ENCODE measurements at regions not wholly inside any gene's neighbourhood (a gene's known extent, or its start where the extent isn't known, plus 50 kb on each side); places are given as distances from the start of the nearest gene placed in this dataset.

DNA sequence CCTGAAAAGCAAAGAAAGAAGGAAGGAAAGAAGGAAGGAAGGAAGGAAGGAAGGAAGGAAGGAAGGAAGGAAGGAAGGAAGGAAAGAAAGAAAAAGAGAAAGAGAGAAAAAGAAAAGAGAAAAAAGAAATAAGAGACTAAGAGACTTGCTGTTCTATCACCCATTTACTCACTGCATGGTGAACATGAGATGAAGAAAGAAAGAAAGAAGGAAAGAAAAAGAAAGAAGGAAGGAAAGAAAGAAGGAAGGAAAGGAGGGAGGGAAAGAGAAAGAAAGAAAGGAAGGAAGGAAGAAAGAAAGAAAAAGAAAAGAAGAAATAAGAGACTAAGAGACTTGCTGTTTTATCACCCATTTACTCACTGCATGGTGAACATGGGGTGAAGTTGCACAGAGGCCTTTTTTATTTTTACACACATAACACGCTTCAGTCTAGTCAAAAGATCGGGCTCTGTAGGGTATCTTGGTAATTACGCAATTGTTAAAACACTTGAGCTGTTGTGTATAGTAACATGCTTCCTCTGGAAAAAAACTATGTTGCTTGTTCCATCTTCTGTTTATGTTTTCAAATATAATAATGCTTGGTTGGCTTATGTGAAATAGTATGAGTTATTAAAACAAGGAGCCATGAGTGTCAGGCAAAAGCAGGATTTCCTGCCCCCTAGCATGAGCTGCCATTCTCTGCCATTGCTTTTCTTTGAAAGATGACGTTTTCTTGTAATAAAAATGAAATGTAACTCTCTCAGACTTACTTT, 119.3 kb upstream of the ZNF608 start:
- Histone ChIP-seq H3K9ac (ENCODE audit: insufficient read length, low read depth) (no peak overlapping the region), H3K4me1 (ENCODE audit: insufficient read depth, insufficient read length) (no peaks in the 10 kb centered on the region), H3K4me3 (ENCODE audit: insufficient read length, low read depth) (no peak overlapping the region), H3K27me3 (ENCODE audit: insufficient read depth, insufficient read length) (no peaks in the 10 kb centered on the region), H3K36me3 (ENCODE audit: insufficient read depth, insufficient read length, low read length) (no peaks in the 10 kb centered on the region), H3K9me3 (ENCODE audit: insufficient read depth, low read length) (no peaks in the 10 kb centered on the region)
- DNase-seq (ENCODE audit: low read depth, low spot score) = no peak
- TF ChIP-seq YY1 (IDR thresholded peaks at IDR 0.05; ENCODE audit: insufficient read depth, insufficient read length) (no peak), SUZ12 (IDR thresholded peaks at IDR 0.05; ENCODE audit: extremely low read depth, insufficient read depth, insufficient read length) (no peak), ZNF274 (IDR thresholded peaks at IDR 0.05; ENCODE audit: low read depth, low read length) (no peak)

GRCh38 chr5:124866355-124867136, 120.1 kb upstream of the ZNF608 start:
- DNase-seq (ENCODE audit: low read depth, low spot score) = no peak
- H3K27me3 ChIP-seq (ENCODE audit: insufficient read depth, insufficient read length) = no peaks in the 10 kb centered on the region
- TF ChIP-seq ZNF274 (IDR thresholded peaks at IDR 0.05; ENCODE audit: low read depth, low read length) = no peak
- no peak for TF ChIP-seq YY1 (IDR thresholded peaks at IDR 0.05; ENCODE audit: insufficient read depth, insufficient read length)
- no peak for TF ChIP-seq SUZ12 (IDR thresholded peaks at IDR 0.05; ENCODE audit: extremely low read depth, insufficient read depth, insufficient read length)
- no peak overlapping the region for H3K9ac ChIP-seq (ENCODE audit: insufficient read length, low read depth)
- no peaks in the 10 kb centered on the region for H3K36me3 ChIP-seq (ENCODE audit: insufficient read depth, insufficient read length, low read length)
- H3K4me1 ChIP-seq (ENCODE audit: insufficient read depth, insufficient read length) = no peaks in the 10 kb centered on the region
- no peaks in the 10 kb centered on the region for H3K9me3 ChIP-seq (ENCODE audit: insufficient read depth, low read length)
- no peak overlapping the region for H3K4me3 ChIP-seq (ENCODE audit: insufficient read length, low read depth)

DNA sequence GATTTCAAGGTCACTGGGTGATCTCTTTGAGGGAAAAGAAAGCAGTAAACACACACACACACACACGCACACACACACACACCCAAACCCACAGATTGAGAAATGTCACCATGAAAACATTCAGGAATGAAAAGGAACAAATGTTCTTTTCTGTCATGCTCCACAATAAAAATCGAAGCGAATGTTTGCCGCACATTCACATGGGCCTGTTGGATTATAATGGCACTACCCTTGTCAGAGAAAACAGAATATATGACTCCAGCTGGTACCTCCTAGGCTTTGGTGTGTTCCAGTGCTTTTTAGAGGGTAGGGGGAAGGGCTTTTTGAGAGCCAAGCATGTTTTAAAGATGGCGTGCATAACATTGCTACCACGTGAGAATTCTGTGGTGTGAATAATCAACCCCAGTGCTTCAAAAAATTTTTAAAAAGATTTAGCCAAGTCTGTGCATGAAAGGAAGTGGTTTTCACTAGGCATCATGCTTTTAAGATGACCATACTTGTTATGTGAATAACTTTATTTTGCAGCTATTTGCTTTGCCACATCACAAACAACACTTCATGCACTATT, 120.8 kb upstream of the ZNF608 start:
- no peaks in the 10 kb centered on the region for H3K4me1 ChIP-seq (ENCODE audit: insufficient read depth, insufficient read length)
- no peaks in the 10 kb centered on the region for H3K9me3 ChIP-seq (ENCODE audit: insufficient read depth, low read length)
- no peak for TF ChIP-seq YY1 (IDR thresholded peaks at IDR 0.05; ENCODE audit: insufficient read depth, insufficient read length)
- TF ChIP-seq ZNF274 (IDR thresholded peaks at IDR 0.05; ENCODE audit: low read depth, low read length) = no peak
- no peak for TF ChIP-seq SUZ12 (IDR thresholded peaks at IDR 0.05; ENCODE audit: extremely low read depth, insufficient read depth, insufficient read length)
- no peaks in the 10 kb centered on the region for H3K36me3 ChIP-seq (ENCODE audit: insufficient read depth, insufficient read length, low read length)
- no peak for DNase-seq (ENCODE audit: low read depth, low spot score)
- no peak overlapping the region for H3K9ac ChIP-seq (ENCODE audit: insufficient read length, low read depth)
- H3K4me3 ChIP-seq (ENCODE audit: insufficient read length, low read depth) = no peak overlapping the region
- no peaks in the 10 kb centered on the region for H3K27me3 ChIP-seq (ENCODE audit: insufficient read depth, insufficient read length)

DNA sequence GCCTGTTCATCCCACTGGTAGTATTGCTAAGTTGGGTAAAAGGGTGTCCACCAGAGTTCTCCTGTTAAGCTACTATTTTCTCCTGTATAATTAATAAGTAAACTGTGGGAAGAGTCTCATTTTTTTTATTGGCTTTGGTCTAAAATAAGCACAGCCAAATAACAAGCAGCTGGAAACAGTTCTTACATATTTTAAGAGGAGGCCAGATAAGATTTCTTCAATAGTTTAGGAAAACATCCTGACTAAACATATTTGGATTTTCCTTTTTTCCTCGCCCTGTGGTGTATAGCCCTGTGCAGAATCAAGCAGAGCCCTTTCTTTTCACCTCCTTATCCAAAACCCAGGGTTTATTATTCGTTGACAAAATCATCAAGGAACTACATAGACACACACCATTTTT, 122.2 kb upstream of the ZNF608 start:
- Histone ChIP-seq H3K4me1 (ENCODE audit: insufficient read depth, insufficient read length) (no peaks in the 10 kb centered on the region), H3K27me3 (ENCODE audit: insufficient read depth, insufficient read length) (no peaks in the 10 kb centered on the region), H3K9me3 (ENCODE audit: insufficient read depth, low read length) (no peaks in the 10 kb centered on the region), H3K36me3 (ENCODE audit: insufficient read depth, insufficient read length, low read length) (no peaks in the 10 kb centered on the region), H3K9ac (ENCODE audit: insufficient read length, low read depth) (no peak overlapping the region), H3K4me3 (ENCODE audit: insufficient read length, low read depth) (no peak overlapping the region)
- TF ChIP-seq ZNF274 (IDR thresholded peaks at IDR 0.05; ENCODE audit: low read depth, low read length) = no peak
- TF ChIP-seq SUZ12 (IDR thresholded peaks at IDR 0.05; ENCODE audit: extremely low read depth, insufficient read depth, insufficient read length) = no peak
- TF ChIP-seq YY1 (IDR thresholded peaks at IDR 0.05; ENCODE audit: insufficient read depth, insufficient read length) = no peak
- no peak for DNase-seq (ENCODE audit: low read depth, low spot score)

DNA sequence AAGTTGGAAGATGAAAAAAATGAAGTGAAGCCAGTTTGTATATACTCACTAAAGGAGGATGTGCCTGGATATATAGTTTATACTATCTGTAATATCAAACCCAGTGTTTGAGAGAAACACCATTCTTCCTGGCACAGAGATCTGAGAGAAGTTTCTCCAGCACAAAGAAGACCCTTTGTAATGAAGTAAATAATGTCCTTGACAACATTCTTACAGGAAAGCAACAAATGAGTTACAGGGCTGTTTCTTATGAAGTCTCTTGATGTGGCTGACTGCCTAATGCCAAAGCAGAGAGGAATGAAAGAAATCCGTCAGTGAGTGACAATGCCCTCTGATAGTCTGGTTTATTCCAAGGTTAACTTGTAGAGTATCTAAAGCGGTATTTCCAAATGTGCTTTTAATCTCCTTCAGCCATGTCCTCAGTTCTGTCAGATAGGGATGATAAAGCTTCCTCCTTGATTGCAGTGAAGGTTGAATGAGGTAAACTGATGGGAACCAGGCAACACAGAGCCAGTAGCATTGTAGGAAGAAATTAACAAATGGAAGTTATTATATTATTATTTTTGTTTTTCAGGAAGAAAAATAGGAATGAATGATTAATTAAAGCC, 123.1 kb upstream of the ZNF608 start:
- Histone ChIP-seq H3K4me1 (ENCODE audit: insufficient read depth, insufficient read length) (no peaks in the 10 kb centered on the region), H3K27me3 (ENCODE audit: insufficient read depth, insufficient read length) (no peaks in the 10 kb centered on the region), H3K9me3 (ENCODE audit: insufficient read depth, low read length) (no peaks in the 10 kb centered on the region), H3K4me3 (ENCODE audit: insufficient read length, low read depth) (no peak overlapping the region), H3K36me3 (ENCODE audit: insufficient read depth, insufficient read length, low read length) (no peaks in the 10 kb centered on the region), H3K9ac (ENCODE audit: insufficient read length, low read depth) (no peak overlapping the region)
- DNase-seq (ENCODE audit: low read depth, low spot score) = no peak
- no peak for TF ChIP-seq ZNF274 (IDR thresholded peaks at IDR 0.05; ENCODE audit: low read depth, low read length)
- TF ChIP-seq SUZ12 (IDR thresholded peaks at IDR 0.05; ENCODE audit: extremely low read depth, insufficient read depth, insufficient read length) = no peak
- TF ChIP-seq YY1 (IDR thresholded peaks at IDR 0.05; ENCODE audit: insufficient read depth, insufficient read length) = no peak

- Histone ChIP-seq H3K27me3 (ENCODE audit: insufficient read depth, insufficient read length) (no peaks in the 10 kb centered on the region), H3K4me1 (ENCODE audit: insufficient read depth, insufficient read length) (no peaks in the 10 kb centered on the region), H3K9me3 (ENCODE audit: insufficient read depth, low read length) (no peaks in the 10 kb centered on the region), H3K9ac (ENCODE audit: insufficient read length, low read depth) (no peak overlapping the region), H3K36me3 (ENCODE audit: insufficient read depth, insufficient read length, low read length) (no peaks in the 10 kb centered on the region), H3K4me3 (ENCODE audit: insufficient read length, low read depth) (no peak overlapping the region)
- no peak for DNase-seq (ENCODE audit: low read depth, low spot score)
- no peak for TF ChIP-seq YY1 (IDR thresholded peaks at IDR 0.05; ENCODE audit: insufficient read depth, insufficient read length)
- TF ChIP-seq SUZ12 (IDR thresholded peaks at IDR 0.05; ENCODE audit: extremely low read depth, insufficient read depth, insufficient read length) = no peak
- no peak for TF ChIP-seq ZNF274 (IDR thresholded peaks at IDR 0.05; ENCODE audit: low read depth, low read length)
Observed at GRCh38 chr5:124870070-124870469, 123.6 kb upstream of the ZNF608 start.

GRCh38 chr5:124871303-124871702, 124.9 kb upstream of the ZNF608 start:
- TF ChIP-seq YY1 (IDR thresholded peaks at IDR 0.05; ENCODE audit: insufficient read depth, insufficient read length) (no peak), ZNF274 (IDR thresholded peaks at IDR 0.05; ENCODE audit: low read depth, low read length) (no peak), SUZ12 (IDR thresholded peaks at IDR 0.05; ENCODE audit: extremely low read depth, insufficient read depth, insufficient read length) (no peak)
- Histone ChIP-seq H3K27me3 (ENCODE audit: insufficient read depth, insufficient read length) (no peaks in the 10 kb centered on the region), H3K4me3 (ENCODE audit: insufficient read length, low read depth) (no peak overlapping the region), H3K36me3 (ENCODE audit: insufficient read depth, insufficient read length, low read length) (no peaks in the 10 kb centered on the region), H3K4me1 (ENCODE audit: insufficient read depth, insufficient read length) (no peaks in the 10 kb centered on the region), H3K9ac (ENCODE audit: insufficient read length, low read depth) (no peak overlapping the region), H3K9me3 (ENCODE audit: insufficient read depth, low read length) (no peaks in the 10 kb centered on the region)
- no peak for DNase-seq (ENCODE audit: low read depth, low spot score)
